ENCODE measurements at regions not wholly inside any gene's neighbourhood (a gene's known extent, or its start where the extent isn't known, plus 50 kb on each side); places are given as distances from the start of the nearest gene placed in this dataset.

DNA sequence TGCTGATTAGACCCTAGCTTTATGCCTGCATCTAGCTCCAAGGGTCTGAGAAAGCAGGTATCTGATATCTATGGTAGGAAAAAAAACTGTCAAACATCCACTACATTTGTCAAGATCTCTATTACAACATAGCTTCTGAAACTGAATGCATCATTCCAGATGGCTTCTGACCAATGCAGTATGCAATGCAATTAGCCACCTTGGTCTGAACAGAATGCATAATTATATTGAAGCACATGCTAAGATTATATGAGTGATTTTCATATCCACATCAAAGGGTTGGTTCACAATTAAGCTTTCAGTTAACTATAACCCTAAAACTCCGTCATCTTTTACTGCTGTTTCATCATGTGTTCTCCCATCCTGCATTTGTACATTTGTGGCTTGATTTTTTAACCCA is 271.4 kb downstream of the POLR1F start:
- TF ChIP-seq POLR2A (IDR thresholded peaks at IDR 0.05) = no peak
- TF ChIP-seq POLR2AphosphoS5 (IDR thresholded peaks at IDR 0.05) = no peak
- TF ChIP-seq, protein P1, sequence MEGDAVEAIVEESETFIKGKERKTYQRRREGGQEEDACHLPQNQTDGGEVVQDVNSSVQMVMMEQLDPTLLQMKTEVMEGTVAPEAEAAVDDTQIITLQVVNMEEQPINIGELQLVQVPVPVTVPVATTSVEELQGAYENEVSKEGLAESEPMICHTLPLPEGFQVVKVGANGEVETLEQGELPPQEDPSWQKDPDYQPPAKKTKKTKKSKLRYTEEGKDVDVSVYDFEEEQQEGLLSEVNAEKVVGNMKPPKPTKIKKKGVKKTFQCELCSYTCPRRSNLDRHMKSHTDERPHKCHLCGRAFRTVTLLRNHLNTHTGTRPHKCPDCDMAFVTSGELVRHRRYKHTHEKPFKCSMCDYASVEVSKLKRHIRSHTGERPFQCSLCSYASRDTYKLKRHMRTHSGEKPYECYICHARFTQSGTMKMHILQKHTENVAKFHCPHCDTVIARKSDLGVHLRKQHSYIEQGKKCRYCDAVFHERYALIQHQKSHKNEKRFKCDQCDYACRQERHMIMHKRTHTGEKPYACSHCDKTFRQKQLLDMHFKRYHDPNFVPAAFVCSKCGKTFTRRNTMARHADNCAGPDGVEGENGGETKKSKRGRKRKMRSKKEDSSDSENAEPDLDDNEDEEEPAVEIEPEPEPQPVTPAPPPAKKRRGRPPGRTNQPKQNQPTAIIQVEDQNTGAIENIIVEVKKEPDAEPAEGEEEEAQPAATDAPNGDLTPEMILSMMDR (IDR thresholded peaks at IDR 0.05 in 8 of 11, conservative IDR thresholded peaks at IDR 0.05 in 3 of 11) = no peak
- 71 to 89% (median 83%) methylated on average over 1 of the region's 1 CpG for WGBS, 5 donors
- no peak overlapping the region for H3K4me3 ChIP-seq
- no peaks in the 10 kb centered on the region for H3K36me3 ChIP-seq
- H3K27ac ChIP-seq = no peak overlapping the region
- no peaks in the 10 kb centered on the region for H3K4me1 ChIP-seq
- H3K9me3 ChIP-seq = no peaks in the 10 kb centered on the region
- intact Hi-C loops (cut with DNase I; ENCODE audit: low total_unique reads) = no loop called here
- no peaks in the 10 kb centered on the region for H3K27me3 ChIP-seq (replicated peaks in 1 of 7)
- no peak for DNase-seq

DNA sequence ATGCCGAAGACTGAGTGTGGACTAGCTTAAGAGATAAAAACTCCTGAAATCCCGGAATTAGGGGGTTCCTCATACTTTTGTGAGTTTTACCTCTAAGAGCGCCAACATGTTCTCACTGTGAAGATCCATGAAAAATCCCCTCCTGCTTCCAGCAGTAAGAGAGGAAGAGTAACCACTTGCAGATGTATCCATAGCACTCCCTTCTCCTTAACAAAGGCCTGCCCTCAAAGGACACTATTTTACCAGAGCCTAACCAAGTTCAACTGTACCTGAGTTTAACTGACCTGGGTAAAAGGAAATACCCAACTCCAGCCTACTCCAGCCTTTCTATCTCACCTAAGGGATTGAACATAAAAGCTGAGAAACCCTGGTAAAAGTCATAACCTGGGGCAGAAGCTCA is 280.9 kb downstream of the POLR1F start:
- Histone ChIP-seq H3K36me3 (no peaks in the 10 kb centered on the region), H3K9me3 (no peaks in the 10 kb centered on the region), H3K27me3 (replicated peaks in 1 of 7) (no peaks in the 10 kb centered on the region), H3K27ac (no peak overlapping the region), H3K4me1 (no peaks in the 10 kb centered on the region), H3K4me3 (no peak overlapping the region)
- intact Hi-C loops (cut with DNase I; ENCODE audit: low total_unique reads) = no loop called here
- DNase-seq = no peak
- 78 to 84% (median 84%) methylated on average over 3 of the region's 3 CpGs for WGBS, 5 donors
- TF ChIP-seq POLR2A (IDR thresholded peaks at IDR 0.05) (no peak), POLR2AphosphoS5 (IDR thresholded peaks at IDR 0.05) (no peak)
- TF ChIP-seq, protein P1 (IDR thresholded peaks at IDR 0.05 in 8 of 11, conservative IDR thresholded peaks at IDR 0.05 in 3 of 11) = no peak

DNA sequence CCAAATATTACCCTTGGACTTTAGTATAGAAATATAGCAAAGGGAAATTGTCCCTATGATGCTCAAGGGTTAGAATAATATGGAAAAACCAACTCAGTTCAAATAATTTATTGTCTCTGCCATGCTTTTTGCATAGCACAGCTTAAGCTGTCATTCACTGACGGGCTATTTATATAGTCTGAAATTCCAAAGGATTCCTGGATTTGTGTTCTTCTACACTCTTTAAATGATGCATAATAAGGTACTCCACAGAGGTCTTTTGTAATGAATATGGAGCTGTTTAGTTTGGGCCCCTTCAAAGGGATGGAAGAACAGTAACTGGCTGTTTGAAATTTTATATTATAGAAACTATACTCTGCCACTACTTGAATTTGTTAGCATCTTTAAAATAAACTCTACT is 276.6 kb upstream of the FERD3L start:
- Histone ChIP-seq H3K4me1 (no peaks in the 10 kb centered on the region), H3K36me3 (no peaks in the 10 kb centered on the region), H3K27ac (no peak overlapping the region), H3K27me3 (replicated peaks in 1 of 7) (no peaks in the 10 kb centered on the region), H3K9me3 (no peaks in the 10 kb centered on the region), H3K4me3 (no peak overlapping the region)
- WGBS, 5 donors = 76 to 97% (median 87%) methylated on average over 1 of the region's 1 CpG
- intact Hi-C loops (cut with DNase I; ENCODE audit: low total_unique reads) = no loop called here
- TF ChIP-seq, protein P1 (IDR thresholded peaks at IDR 0.05 in 8 of 11, conservative IDR thresholded peaks at IDR 0.05 in 3 of 11) = no peak
- no peak for TF ChIP-seq POLR2A (IDR thresholded peaks at IDR 0.05)
- no peak for TF ChIP-seq POLR2AphosphoS5 (IDR thresholded peaks at IDR 0.05)
- DNase-seq = no peak

DNA sequence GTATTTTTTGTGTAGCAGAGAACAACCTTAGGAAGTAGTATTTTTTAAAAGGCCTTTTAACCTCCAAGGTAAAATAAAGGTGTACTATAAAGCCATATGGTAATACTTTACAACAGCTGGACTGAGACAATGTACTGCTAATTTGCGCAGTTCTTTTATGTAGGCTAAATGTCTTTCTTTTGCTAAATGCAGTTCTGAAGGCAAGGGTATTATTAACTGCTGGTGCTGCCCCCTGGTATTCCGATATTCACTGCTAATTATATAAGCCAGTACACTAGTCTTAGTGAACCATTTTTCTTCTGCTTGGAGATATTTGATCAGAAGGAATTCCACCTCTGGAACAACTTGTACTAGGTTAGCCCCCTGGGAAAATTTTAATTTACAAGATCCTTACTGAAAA is 272.0 kb upstream of the FERD3L start:
- no peak overlapping the region for H3K4me3 ChIP-seq

More for the DNA sequence above, 272.0 kb upstream of the FERD3L start:
- no peaks in the 10 kb centered on the region for H3K36me3 ChIP-seq
- no peaks in the 10 kb centered on the region for H3K9me3 ChIP-seq
- 81 to 95% (median 87%) methylated on average over 2 of the region's 2 CpGs for WGBS, 5 donors
- intact Hi-C loops (cut with DNase I; ENCODE audit: low total_unique reads) = no loop called here
- H3K27me3 ChIP-seq (replicated peaks in 1 of 7) = no peaks in the 10 kb centered on the region
- no peak for DNase-seq
- no peak for TF ChIP-seq POLR2A (IDR thresholded peaks at IDR 0.05)
- TF ChIP-seq POLR2AphosphoS5 (IDR thresholded peaks at IDR 0.05) = no peak
- TF ChIP-seq, protein P1 (IDR thresholded peaks at IDR 0.05 in 8 of 11, conservative IDR thresholded peaks at IDR 0.05 in 3 of 11) = no peak
- H3K4me1 ChIP-seq = no peaks in the 10 kb centered on the region
- no peak overlapping the region for H3K27ac ChIP-seq
